Thymus (tissue), 11 donors: ENCODE measurements at regions not wholly inside any gene's neighbourhood (a gene's known extent, or its start where the extent isn't known, plus 50 kb on each side); places are given as distances from the start of the nearest gene placed in this dataset.
A peak's percentile ranks its signal among the peaks of the same experiment; 100 is the strongest.

Experiments used
- DNase-seq, 9 donors: peaks; one replicate each; pipeline ENCODE4 v3.0.0-alpha.2; 2013; ENCODE audit warnings: low spot score in 9 of 9, low read depth in 6 of 9, missing footprints in 1 of 9
- H3K27ac ChIP-seq, 2 donors: one replicate each; pipeline ENCODE4 v1.5.1; 2013; ENCODE audit warnings: control low read depth in 1 of 2, low read depth in 1 of 2, low read length in 1 of 2, mild to moderate bottlenecking in 1 of 2, moderate library complexity in 1 of 2
- H3K27me3 ChIP-seq, 2 donors: one replicate each; pipeline ENCODE4 v1.5.1; 2013; ENCODE audit warnings: low read length in 1 of 2; ENCODE audit not compliant: control insufficient read depth in 2 of 2, insufficient read depth in 1 of 2
- H3K36me3 ChIP-seq, 2 donors: one replicate each; pipeline ENCODE4 v1.5.1; 2013; ENCODE audit warnings: low read length in 1 of 2, mild to moderate bottlenecking in 1 of 2, moderate library complexity in 1 of 2; ENCODE audit not compliant: control insufficient read depth in 2 of 2, insufficient read depth in 2 of 2
- H3K4me1 ChIP-seq, 2 donors: one replicate each; pipeline ENCODE4 v1.5.1; 2013; ENCODE audit warnings: low read length in 2 of 2; ENCODE audit not compliant: control insufficient read depth in 2 of 2, insufficient read depth in 2 of 2
- H3K4me3 ChIP-seq, 2 donors: one replicate each; pipeline ENCODE4 v1.5.1; 2013; ENCODE audit warnings: low read length in 2 of 2, control low read depth in 1 of 2, mild to moderate bottlenecking in 1 of 2
- H3K9me3 ChIP-seq, 2 donors: one replicate each; pipeline ENCODE4 v1.5.1; 2013; ENCODE audit warnings: low read length in 1 of 2, mild to moderate bottlenecking in 1 of 2; ENCODE audit not compliant: control insufficient read depth in 2 of 2, insufficient read depth in 1 of 2
- WGBS: extraction: QIAGEN DNeasy Blood & Tissue Kit; methylation state at CpG from one replicate; pipeline ENCODE4 v1.1.7; 2013; 5-methylcytosine and 5-hydroxymethylcytosine counted together
- donor health status: healthy.

GRCh38 chr7:145088111-145088745 lies 252.4 kb upstream of the TPK1 start:
- H3K27me3 ChIP-seq, result no peaks in the 10 kb centered on the region
- H3K9me3 ChIP-seq, result no peaks in the 10 kb centered on the region
- no peak overlapping the region for H3K27ac ChIP-seq
- 91% methylated on average over 3 of the region's 3 CpGs for WGBS
- no peak overlapping the region for H3K4me3 ChIP-seq
- DNase-seq, result no peak
- no peaks in the 10 kb centered on the region for H3K4me1 ChIP-seq
- no peaks in the 10 kb centered on the region for H3K36me3 ChIP-seq

- Histone ChIP-seq H3K4me1 (no peaks in the 10 kb centered on the region), H3K9me3 (no peaks in the 10 kb centered on the region), H3K27me3 (no peaks in the 10 kb centered on the region), H3K27ac (no peak overlapping the region), H3K4me3 (no peak overlapping the region), H3K36me3 (no peaks in the 10 kb centered on the region)
- DNase-seq, result no peak
- WGBS, result 86% methylated on average over 6 of the region's 6 CpGs
Observed at GRCh38 chr7:145082366-145083161, 246.7 kb upstream of the TPK1 start.

GRCh38 chr7:145065473-145065872 lies 229.6 kb upstream of the TPK1 start:
- H3K4me3 ChIP-seq, result no peak overlapping the region
- H3K9me3 ChIP-seq, result no peaks in the 10 kb centered on the region
- H3K27me3 ChIP-seq, result no peaks in the 10 kb centered on the region
- no peak for DNase-seq
- no peak overlapping the region for H3K27ac ChIP-seq
- H3K36me3 ChIP-seq, result no peaks in the 10 kb centered on the region
- 83% methylated on average over 2 of the region's 2 CpGs for WGBS
- H3K4me1 ChIP-seq, result no peaks in the 10 kb centered on the region

GRCh38 chr7:145064114-145064513 lies 228.3 kb upstream of the TPK1 start:
- WGBS, result 85% methylated on average over 4 of the region's 4 CpGs
- Histone ChIP-seq H3K27ac (no peak overlapping the region), H3K36me3 (no peaks in the 10 kb centered on the region), H3K9me3 (no peaks in the 10 kb centered on the region), H3K4me3 (no peak overlapping the region), H3K4me1 (no peaks in the 10 kb centered on the region), H3K27me3 (no peaks in the 10 kb centered on the region)
- no peak for DNase-seq

GRCh38 chr7:145053781-145054180 lies 217.9 kb upstream of the TPK1 start:
- DNase-seq, result no peak
- H3K36me3 ChIP-seq, result no peaks in the 10 kb centered on the region
- H3K4me1 ChIP-seq, result no peaks in the 10 kb centered on the region
- no peak overlapping the region for H3K27ac ChIP-seq
- WGBS, result 94% methylated on average over 5 of the region's 5 CpGs
- no peaks in the 10 kb centered on the region for H3K9me3 ChIP-seq
- no peaks in the 10 kb centered on the region for H3K27me3 ChIP-seq
- no peak overlapping the region for H3K4me3 ChIP-seq

GRCh38 chr7:145050415-145050814 lies 214.6 kb upstream of the TPK1 start:
- no peak overlapping the region for H3K27ac ChIP-seq
- WGBS, result 96% methylated on average over 1 of the region's 1 CpG
- no peak overlapping the region for H3K4me3 ChIP-seq
- DNase-seq, result no peak
- no peaks in the 10 kb centered on the region for H3K27me3 ChIP-seq
- peaks cover 0 to 1% of the 10 kb centered on the region in 2 donors for H3K9me3 ChIP-seq
- H3K36me3 ChIP-seq, result no peaks in the 10 kb centered on the region
- H3K4me1 ChIP-seq, result no peaks in the 10 kb centered on the region

GRCh38 chr7:145036604-145037405 lies 201.0 kb upstream of the TPK1 start:
- H3K36me3 ChIP-seq, result no peaks in the 10 kb centered on the region
- H3K27ac ChIP-seq, result no peak overlapping the region
- H3K9me3 ChIP-seq, result no peaks in the 10 kb centered on the region
- no peaks in the 10 kb centered on the region for H3K27me3 ChIP-seq
- no peak overlapping the region for H3K4me3 ChIP-seq
- H3K4me1 ChIP-seq, result no peaks in the 10 kb centered on the region
- DNase-seq, result peak; percentile 1 to 54 (median 16)
- 24% methylated on average over 5 of the region's 5 CpGs for WGBS

GRCh38 chr7:145031162-145031561 lies 195.3 kb upstream of the TPK1 start:
- Histone ChIP-seq H3K4me3 (no peak overlapping the region), H3K27ac (no peak overlapping the region), H3K27me3 (no peaks in the 10 kb centered on the region), H3K9me3 (no peaks in the 10 kb centered on the region), H3K36me3 (no peaks in the 10 kb centered on the region), H3K4me1 (no peaks in the 10 kb centered on the region)
- no peak for DNase-seq
- WGBS, result 72% methylated on average over 5 of the region's 5 CpGs

GRCh38 chr7:145030754-145031153 lies 194.9 kb upstream of the TPK1 start:
- WGBS, result 95% methylated on average over 5 of the region's 5 CpGs
- H3K27me3 ChIP-seq, result no peaks in the 10 kb centered on the region
- H3K4me1 ChIP-seq, result no peaks in the 10 kb centered on the region
- H3K4me3 ChIP-seq, result no peak overlapping the region
- H3K36me3 ChIP-seq, result no peaks in the 10 kb centered on the region
- DNase-seq, result no peak
- no peaks in the 10 kb centered on the region for H3K9me3 ChIP-seq
- H3K27ac ChIP-seq, result no peak overlapping the region
